Brain microvascular endothelial cell (primary cell): ENCODE measurements at regions not wholly inside any gene's neighbourhood (a gene's known extent, or its start where the extent isn't known, plus 50 kb on each side); places are given as distances from the start of the nearest gene placed in this dataset.

ENCODE experiments used
- DNase-seq: peaks from one replicate; pipeline ENCODE4 v3.0.0-alpha.2; 2020
- H3K27ac ChIP-seq: fragments of 250-450 bp; sonication (Bioruptor Pico); 2 replicates; pipeline ENCODE4 v1.5.1; 2020; ENCODE audit warnings: mild to moderate bottlenecking, moderate library complexity
- H3K27me3 ChIP-seq: fragments of 250-450 bp; sonication (Bioruptor Pico); replicated peaks from 2 replicates; pipeline ENCODE4 v1.5.1; 2020; ENCODE audit warnings: mild to moderate bottlenecking
- H3K36me3 ChIP-seq: fragments of 250-450 bp; sonication (Bioruptor Pico); replicated peaks from 2 replicates; pipeline ENCODE4 v1.5.1; 2020; ENCODE audit warnings: mild to moderate bottlenecking
- H3K4me3 ChIP-seq: 2 replicates; pipeline ENCODE4 v1.5.1; 2011; ENCODE audit warnings: low read depth, mild to moderate bottlenecking, control low read depth, low read length, moderate library complexity
- CTCF ChIP-seq: IDR thresholded peaks from 2 replicates; pipeline ENCODE4 v1.5.1; 2011; ENCODE audit warnings: low read depth, mild to moderate bottlenecking, moderate library complexity, low read length, control low read depth, inconsistent platforms; ENCODE audit errors: missing control alignments
- in situ Hi-C: cut with HindIII; loops from 2 replicates; pipeline ENCODE4 v1.10.0; 2017; ENCODE audit warnings: low sequenced_read_pairs, low pct_ligation_motif_present

GRCh38 chr6:86251106-86251505 is 608.4 kb upstream of the SYNCRIP start:
- Histone ChIP-seq H3K4me3 (no peak overlapping the region), H3K27ac (no peak overlapping the region), H3K36me3 (no peaks in the 10 kb centered on the region), H3K27me3 (no peaks in the 10 kb centered on the region)
- no peak for TF ChIP-seq CTCF
- in situ Hi-C loops = no loop called here
- no peak for DNase-seq

- no peak overlapping the region for H3K27ac ChIP-seq
- DNase-seq = no peak
- H3K4me3 ChIP-seq = no peak overlapping the region
- in situ Hi-C loops = no loop called here
- no peak for TF ChIP-seq CTCF
- no peaks in the 10 kb centered on the region for H3K36me3 ChIP-seq
- no peaks in the 10 kb centered on the region for H3K27me3 ChIP-seq
Measured at GRCh38 chr6:86217906-86218305, 575.2 kb upstream of the SYNCRIP start.

DNA sequence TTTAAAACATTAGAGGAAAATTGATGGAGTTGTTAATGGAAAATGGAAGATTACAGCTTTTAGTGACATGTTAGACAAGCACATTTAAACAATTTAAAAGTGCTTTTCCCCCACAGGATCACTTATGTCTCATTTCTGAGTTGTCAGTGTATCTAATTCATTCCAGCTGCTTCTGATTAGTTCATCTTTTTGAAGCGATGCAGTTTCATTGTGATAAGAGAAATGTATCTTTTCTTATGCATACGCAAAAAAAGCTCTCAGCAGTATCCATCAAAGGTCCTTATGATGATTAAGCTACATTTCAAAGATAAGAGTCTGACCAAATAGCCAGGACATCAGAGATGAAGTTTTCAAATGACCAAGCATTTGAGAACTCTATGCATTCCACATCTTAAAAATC is 572.6 kb upstream of the SYNCRIP start:
- no peaks in the 10 kb centered on the region for H3K27me3 ChIP-seq

GRCh38 chr6:86205980-86206379 is 563.3 kb upstream of the SYNCRIP start:
- H3K27me3 ChIP-seq = no peaks in the 10 kb centered on the region
- H3K27ac ChIP-seq = no peak overlapping the region
- no peak overlapping the region for H3K4me3 ChIP-seq
- in situ Hi-C loops = no loop called here
- H3K36me3 ChIP-seq = no peaks in the 10 kb centered on the region
- DNase-seq = no peak
- no peak for TF ChIP-seq CTCF

More for the DNA sequence above, 572.6 kb upstream of the SYNCRIP start:
- TF ChIP-seq CTCF = no peak
- no peak for DNase-seq
- H3K36me3 ChIP-seq = no peaks in the 10 kb centered on the region
- in situ Hi-C loops = no loop called here
- H3K27ac ChIP-seq = no peak overlapping the region
- no peak overlapping the region for H3K4me3 ChIP-seq

GRCh38 chr6:86203044-86203443 is 560.4 kb upstream of the SYNCRIP start:
- Histone ChIP-seq H3K36me3 (no peaks in the 10 kb centered on the region), H3K27ac (no peak overlapping the region), H3K27me3 (no peaks in the 10 kb centered on the region), H3K4me3 (no peak overlapping the region)
- DNase-seq = no peak
- no peak for TF ChIP-seq CTCF
- in situ Hi-C loops = no loop called here

DNA sequence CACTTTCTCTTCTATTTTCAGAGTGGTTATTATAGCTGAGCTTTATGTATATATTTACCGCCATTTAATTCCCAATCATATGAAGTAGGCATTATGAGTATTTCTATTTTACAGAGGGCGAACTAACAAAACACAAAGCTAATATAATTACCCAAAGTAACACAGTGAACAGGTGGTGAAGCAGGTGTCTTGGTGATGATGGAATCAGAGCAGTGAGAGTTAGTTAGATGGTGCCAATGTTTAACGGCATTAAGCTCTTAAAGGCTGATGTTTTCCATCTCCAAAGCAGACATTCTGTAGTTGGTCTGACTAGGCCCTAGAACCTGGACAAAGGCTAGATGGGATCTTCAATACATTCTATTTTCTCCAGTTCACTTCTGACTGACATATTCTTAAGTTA is 551.1 kb upstream of the SYNCRIP start:
- H3K27ac ChIP-seq = no peak overlapping the region
- H3K36me3 ChIP-seq = no peaks in the 10 kb centered on the region
- no peak for DNase-seq
- no peak for TF ChIP-seq CTCF
- no peak overlapping the region for H3K4me3 ChIP-seq
- in situ Hi-C loops = no loop called here
- H3K27me3 ChIP-seq = no peaks in the 10 kb centered on the region
